NCI-H1694 treated with DMSO at 0.1 percent for 48 hours (cell line): ENCODE measurements at regions not wholly inside any gene's neighbourhood (a gene's known extent, or its start where the extent isn't known, plus 50 kb on each side); places are given as distances from the start of the nearest gene placed in this dataset.

ENCODE experiments used
- DNase-seq: peaks from one replicate; lab custom pipeline; 2025; lab: John Stamatoyannopoulos, UW

GRCh38 chr1:112219267-112219666 lies 176.7 kb upstream of the CTTNBP2NL start:
- no peak for DNase-seq

- no peak for DNase-seq
Observed at GRCh38 chr1:112230232-112230631, 165.8 kb upstream of the CTTNBP2NL start.

GRCh38 chr1:112231331-112231730 lies 164.7 kb upstream of the CTTNBP2NL start:
- DNase-seq = no peak

GRCh38 chr1:112232848-112233247 lies 163.2 kb upstream of the CTTNBP2NL start:
- no peak for DNase-seq

- no peak for DNase-seq
Observed at GRCh38 chr1:112234710-112235109, 161.3 kb upstream of the CTTNBP2NL start.

- DNase-seq = no peak
Observed at GRCh38 chr1:112237983-112238545, 157.9 kb upstream of the CTTNBP2NL start.

- DNase-seq = no peak
Observed at GRCh38 chr1:112239683-112240330, 156.2 kb upstream of the CTTNBP2NL start.

- DNase-seq = no peak
Observed at GRCh38 chr1:112242470-112242869, 153.5 kb upstream of the CTTNBP2NL start.

GRCh38 chr1:112244131-112244530 lies 151.9 kb upstream of the CTTNBP2NL start:
- DNase-seq = no peak

GRCh38 chr1:112245114-112245513 lies 150.9 kb upstream of the CTTNBP2NL start:
- no peak for DNase-seq

- DNase-seq = peak; percentile 28
Observed at GRCh38 chr1:112247036-112247597, 148.9 kb upstream of the CTTNBP2NL start.

- no peak for DNase-seq
Observed at GRCh38 chr1:112247961-112248360, 148.1 kb upstream of the CTTNBP2NL start.

GRCh38 chr1:112250892-112251291 lies 145.1 kb upstream of the CTTNBP2NL start:
- no peak for DNase-seq

- DNase-seq = no peak
Observed at GRCh38 chr1:112251766-112252506, 144.1 kb upstream of the CTTNBP2NL start.

- DNase-seq = no peak
Observed at GRCh38 chr1:112253366-112253765, 142.6 kb upstream of the CTTNBP2NL start.

- no peak for DNase-seq
Observed at GRCh38 chr1:112255080-112255479, 140.9 kb upstream of the CTTNBP2NL start.

GRCh38 chr1:112256411-112256810 lies 139.6 kb upstream of the CTTNBP2NL start:
- DNase-seq = peak; percentile 90

GRCh38 chr1:112257043-112257835 lies 138.8 kb upstream of the CTTNBP2NL start:
- no peak for DNase-seq

- DNase-seq = no peak
Observed at GRCh38 chr1:112260699-112261098, 135.3 kb upstream of the CTTNBP2NL start.

GRCh38 chr1:112262316-112262715 lies 133.7 kb upstream of the CTTNBP2NL start:
- no peak for DNase-seq

- no peak for DNase-seq
Observed at GRCh38 chr1:112263042-112263441, 133.0 kb upstream of the CTTNBP2NL start.

GRCh38 chr1:112263453-112263852 lies 132.6 kb upstream of the CTTNBP2NL start:
- DNase-seq = no peak
